ENCODE measurements at regions not wholly inside any gene's neighbourhood (a gene's known extent, or its start where the extent isn't known, plus 50 kb on each side); places are given as distances from the start of the nearest gene placed in this dataset.

DNA sequence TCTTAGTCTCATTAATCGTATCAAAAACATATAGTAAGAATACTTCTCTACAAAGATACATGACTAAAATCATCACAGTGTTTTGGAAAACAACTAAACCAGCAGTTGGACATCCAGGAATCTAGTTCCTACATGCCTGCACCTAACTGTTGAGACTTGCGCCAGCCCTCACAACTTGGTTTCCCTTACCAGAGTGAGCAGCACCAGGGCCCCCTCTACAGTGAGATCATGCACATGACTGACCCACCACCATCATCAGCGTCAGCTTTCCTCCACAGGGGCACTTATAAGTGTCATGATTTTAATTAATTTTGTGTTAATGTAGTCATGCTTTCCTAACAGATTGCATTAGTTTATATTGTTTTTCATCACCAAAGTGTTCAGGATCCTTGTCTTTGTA is 1322.0 kb downstream of the EFNB2 start:
- DNase-seq (ENCODE audit: low read depth) = no peak

DNA sequence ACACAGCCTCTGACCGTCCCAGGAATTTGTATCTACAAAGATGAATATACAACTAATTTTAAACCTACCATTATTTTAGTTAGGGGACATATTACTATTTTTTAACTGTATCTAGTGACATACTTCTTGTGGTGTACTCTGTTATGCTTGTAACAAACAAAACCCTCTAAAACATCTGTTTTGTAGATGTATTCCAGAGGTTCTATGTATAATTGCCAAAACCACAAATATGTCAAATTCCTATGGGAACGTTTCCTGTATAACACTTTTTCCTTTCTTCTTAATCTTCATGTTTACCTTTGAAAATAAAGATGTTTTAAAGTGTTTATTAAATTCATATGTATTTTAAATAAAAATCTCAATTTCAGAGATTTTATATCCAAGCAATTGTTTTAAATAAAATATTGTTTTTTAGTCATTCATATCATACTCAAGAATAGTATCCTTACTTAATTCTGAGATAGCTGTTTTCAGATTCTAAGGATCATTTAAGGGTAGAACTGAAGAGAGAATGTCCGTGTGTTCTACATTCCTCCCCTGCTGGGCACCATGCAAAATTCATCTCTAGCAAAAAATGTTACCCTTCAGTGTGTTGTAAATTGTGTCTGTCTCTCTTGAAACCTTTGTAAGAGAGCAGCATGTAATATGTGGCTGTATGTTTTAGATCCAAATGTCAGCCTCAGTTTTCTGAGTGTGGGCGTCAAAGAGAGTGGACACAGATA is 1327.7 kb downstream of the EFNB2 start:
- DNase-seq (ENCODE audit: low read depth) = no peak

GRCh38 chr13:105202354-105202753 is 1333.1 kb downstream of the EFNB2 start:
- DNase-seq (ENCODE audit: low read depth) = peak; percentile 27

DNA sequence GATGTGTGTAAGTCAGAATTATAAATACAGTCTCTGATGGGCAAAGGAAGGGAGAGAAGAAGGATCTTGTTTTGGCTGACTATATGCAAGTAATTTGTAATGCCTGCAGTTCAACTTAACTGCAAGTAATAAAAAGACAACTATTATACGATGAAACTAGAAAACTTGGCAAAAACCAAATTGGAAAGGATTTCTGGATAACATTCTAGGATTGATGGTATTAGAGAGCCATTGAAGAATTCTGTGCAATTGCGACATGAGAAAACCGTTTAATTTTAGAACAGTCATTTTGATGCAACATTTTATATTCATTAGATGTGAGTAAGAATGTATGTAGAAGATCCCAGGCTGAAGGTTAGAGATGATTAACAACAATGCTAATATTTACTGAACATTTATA is 1334.1 kb downstream of the EFNB2 start:
- no peak for DNase-seq (ENCODE audit: low read depth)

DNA sequence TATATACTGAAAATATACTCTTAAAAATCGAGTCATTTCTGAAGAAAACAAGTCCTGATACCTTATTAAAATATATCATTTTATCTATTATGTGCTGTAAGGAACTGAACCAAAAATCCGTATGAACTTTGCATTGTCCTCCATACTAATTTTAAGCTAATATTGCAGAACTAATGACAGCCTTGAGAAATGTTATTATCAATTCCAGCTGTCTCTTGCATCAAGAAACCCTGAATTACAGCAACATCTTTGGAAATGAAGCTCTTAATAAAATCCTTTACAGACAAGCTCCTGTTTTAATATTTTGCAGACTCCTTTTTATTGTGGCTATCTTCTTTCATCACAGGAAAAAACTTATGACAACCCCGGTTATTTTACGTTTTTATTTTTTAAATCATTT is 1335.3 kb downstream of the EFNB2 start:
- DNase-seq (ENCODE audit: low read depth) = no peak

GRCh38 chr13:105196052-105196451 is 1339.4 kb downstream of the EFNB2 start:
- DNase-seq (ENCODE audit: low read depth) = peak; percentile 74

- DNase-seq (ENCODE audit: low read depth) = no peak
These were observed 1342.4 kb downstream of the EFNB2 start for GRCh38 chr13:105193026-105193425.

DNA sequence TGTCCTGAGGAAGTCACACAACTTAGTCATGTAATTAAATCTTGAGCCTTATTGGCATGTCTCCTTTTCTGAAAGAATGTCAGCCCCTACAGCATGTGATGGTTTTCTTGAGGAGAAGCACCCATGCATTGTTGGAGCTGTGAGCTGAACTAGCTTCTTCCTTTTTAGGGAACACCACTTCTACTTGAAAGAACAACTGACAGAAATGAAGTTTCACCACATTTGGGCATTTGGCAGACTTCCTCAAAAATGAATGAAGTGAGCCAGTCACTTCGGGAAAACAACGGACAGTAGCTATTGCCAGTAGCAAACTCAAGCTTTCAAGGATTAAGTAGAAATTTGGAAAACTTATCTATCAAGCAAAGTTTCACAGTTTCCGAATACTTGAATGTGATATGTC is 1351.3 kb downstream of the EFNB2 start:
- no peak for DNase-seq (ENCODE audit: low read depth)

DNA sequence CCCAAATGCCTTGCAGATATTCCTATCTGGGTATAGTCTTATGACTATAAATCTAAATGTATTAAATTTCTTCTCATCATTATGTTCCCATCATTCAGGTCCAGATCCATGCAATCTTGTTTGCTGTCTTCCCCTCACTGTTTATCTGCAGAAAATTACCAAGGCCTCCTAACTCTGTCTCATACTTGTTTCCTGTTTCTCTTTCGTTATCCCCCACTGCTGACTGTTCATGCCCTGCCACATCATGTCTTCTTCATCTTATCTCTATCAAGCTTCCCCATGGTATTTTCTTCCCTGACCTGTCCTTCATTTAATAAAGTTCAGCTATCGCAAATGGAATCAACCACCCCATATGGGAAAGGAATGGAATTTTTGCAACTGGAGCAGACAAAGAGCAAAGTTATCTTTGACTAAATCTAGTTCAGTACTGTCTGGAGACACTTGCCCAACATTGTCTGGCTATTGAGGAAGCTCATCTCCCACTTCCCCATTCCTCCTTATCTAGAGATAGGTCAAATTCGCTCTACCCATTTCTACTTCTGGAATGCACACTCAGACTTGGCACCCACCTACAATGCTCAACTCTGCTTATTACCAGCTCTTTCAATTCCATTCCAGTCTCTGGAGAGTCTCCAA is 1358.1 kb downstream of the EFNB2 start:
- no peak for DNase-seq (ENCODE audit: low read depth)

DNA sequence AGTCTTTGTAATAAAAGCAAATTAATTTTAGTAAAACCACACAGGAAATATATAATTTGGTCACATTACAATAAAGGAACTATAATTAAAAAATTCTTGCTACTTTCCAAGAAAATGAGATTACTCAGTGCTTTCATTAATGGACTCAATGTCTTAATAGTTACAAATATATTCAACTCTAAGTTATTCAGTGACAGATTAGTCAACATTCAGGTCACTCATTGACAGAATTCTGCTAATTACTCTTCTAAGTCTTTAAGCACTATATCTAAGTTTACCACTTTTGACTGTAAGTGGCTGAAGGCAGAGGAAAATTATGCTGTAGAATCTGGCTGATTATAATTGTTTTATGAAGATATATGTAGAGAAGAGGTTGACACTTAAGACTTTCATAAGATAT is 1365.0 kb downstream of the EFNB2 start:
- DNase-seq (ENCODE audit: low read depth) = no peak

DNA sequence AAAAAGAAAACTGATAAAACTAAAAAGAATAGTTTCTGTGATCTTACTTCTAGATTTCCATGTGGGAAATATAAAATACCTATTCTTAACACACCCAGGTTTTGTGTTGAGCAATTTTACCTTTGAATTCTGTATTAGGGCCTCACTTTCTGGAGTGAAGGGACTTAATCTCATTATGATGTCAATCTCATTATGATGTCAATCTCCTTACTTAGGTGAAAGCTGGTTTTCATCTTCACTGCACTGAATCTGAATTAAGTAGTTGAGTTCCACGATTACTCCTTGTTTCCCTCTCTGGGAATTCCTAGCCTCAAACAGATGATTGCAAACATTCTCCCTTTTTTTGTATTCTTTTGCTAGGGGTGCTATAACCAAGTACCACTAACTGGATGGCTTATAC is 1367.2 kb downstream of the EFNB2 start:
- DNase-seq (ENCODE audit: low read depth) = no peak

GRCh38 chr13:105167385-105167784 is 1368.1 kb downstream of the EFNB2 start:
- no peak for DNase-seq (ENCODE audit: low read depth)

- no peak for DNase-seq (ENCODE audit: low read depth)
These were observed 1369.9 kb downstream of the EFNB2 start for GRCh38 chr13:105165449-105166125.

GRCh38 chr13:105159841-105160240 is 1375.6 kb downstream of the EFNB2 start:
- no peak for DNase-seq (ENCODE audit: low read depth)

- no peak for DNase-seq (ENCODE audit: low read depth)
These were observed 1381.9 kb downstream of the EFNB2 start for GRCh38 chr13:105153611-105154010.

GRCh38 chr13:105151639-105152038 is 1383.8 kb downstream of the EFNB2 start:
- DNase-seq (ENCODE audit: low read depth) = no peak

DNA sequence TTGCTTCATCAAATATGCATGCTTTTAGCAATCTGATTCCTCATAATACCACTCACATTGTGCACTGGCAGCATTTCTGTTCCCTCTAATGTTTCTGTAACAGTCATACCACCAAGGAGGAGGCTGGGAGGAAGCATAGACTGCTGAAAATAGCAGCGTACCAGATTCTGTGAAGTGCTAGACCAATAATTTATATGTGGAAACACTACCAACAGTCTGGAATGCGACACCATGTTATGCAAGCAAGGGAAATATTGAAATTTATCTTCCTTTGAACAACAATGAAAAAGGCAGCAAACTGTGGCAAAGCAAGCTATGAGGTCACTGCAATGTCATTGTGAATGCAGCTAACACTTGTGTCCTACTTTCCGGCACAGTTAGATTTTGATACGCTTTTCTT is 1388.0 kb downstream of the EFNB2 start:
- no peak for DNase-seq (ENCODE audit: low read depth)

DNA sequence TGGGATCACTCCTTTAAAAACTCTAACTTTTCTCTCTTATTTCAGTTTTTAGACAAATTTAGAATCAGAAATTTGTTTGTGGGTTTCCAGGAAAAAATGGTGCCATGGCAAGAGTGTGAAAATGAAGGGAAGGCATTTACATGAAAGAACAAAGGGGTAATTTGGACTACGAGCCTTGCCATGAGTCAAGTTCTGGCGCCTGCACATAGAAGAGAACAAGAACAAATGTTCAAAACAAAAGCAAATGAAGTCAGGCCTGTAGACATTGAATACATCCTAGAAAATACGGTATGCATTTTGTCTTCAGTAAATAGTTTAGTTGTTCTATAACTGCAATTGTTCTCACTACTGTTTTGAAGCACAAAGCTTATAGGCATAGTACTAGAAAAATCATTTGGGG is 1390.5 kb downstream of the EFNB2 start:
- DNase-seq (ENCODE audit: low read depth) = no peak

DNA sequence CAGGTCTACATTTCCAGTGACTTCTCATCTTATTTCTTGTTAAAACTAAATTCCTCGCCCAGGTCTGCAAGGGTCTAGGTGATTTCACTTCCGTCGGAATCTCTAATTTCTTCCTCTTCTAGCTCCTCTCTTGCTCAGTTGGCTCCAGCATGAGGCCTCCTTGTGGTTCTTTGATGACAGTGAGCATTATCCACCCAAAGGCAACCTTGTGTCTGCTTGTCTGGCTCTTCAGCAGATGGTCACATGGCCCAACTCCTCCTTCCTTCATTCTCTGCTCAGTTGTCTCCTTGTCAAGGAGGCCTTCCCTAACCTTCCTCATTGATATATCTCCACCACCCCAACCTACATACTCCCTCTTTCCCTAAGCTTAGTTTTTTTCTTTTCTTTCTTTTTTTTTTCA is 1391.4 kb downstream of the EFNB2 start:
- no peak for DNase-seq (ENCODE audit: low read depth)

GRCh38 chr13:105142556-105142955 is 1392.9 kb downstream of the EFNB2 start:
- no peak for DNase-seq (ENCODE audit: low read depth)

- DNase-seq (ENCODE audit: low read depth) = no peak
These were observed 1395.8 kb downstream of the EFNB2 start for GRCh38 chr13:105139380-105140285.

GRCh38 chr13:105139048-105139379 is 1396.4 kb downstream of the EFNB2 start:
- DNase-seq (ENCODE audit: low read depth) = no peak

Measured in ELR (cell line).